GM23338 (cell line): ENCODE measurements at regions not wholly inside any gene's neighbourhood (a gene's known extent, or its start where the extent isn't known, plus 50 kb on each side); places are given as distances from the start of the nearest gene placed in this dataset.

ENCODE experiments used
- ATAC-seq: fragments of 200-7000 bp; cut with Tn5 transposase; 3 replicates; pipeline ENCODE4 v1.9.1; 2020
- DNase-seq: peaks from one replicate; pipeline ENCODE4 v3.0.0-alpha.2; 2015; ENCODE audit warnings: low spot score
- H2AFZ ChIP-seq: fragments of 200-600 bp; sonication (generic); 2 replicates; pipeline ENCODE4 v1.8.0; 2016; ENCODE audit warnings: antibody characterized with exemption, mild to moderate bottlenecking, moderate library complexity
- H3F3A ChIP-seq: fragments of 200-600 bp; sonication (generic); replicated peaks from 2 replicates; pipeline ENCODE4 v1.8.0; 2017; ENCODE audit warnings: antibody characterized with exemption, mixed run types, low read depth
- H3K27ac ChIP-seq: fragments of 200-600 bp; sonication (generic); 2 replicates; pipeline ENCODE4 v1.6.1; 2016; ENCODE audit warnings: low read depth
- H3K27me3 ChIP-seq: fragments of 200-600 bp; sonication (generic); 2 replicates; pipeline ENCODE4 v1.8.0; 2016; ENCODE audit warnings: mild to moderate bottlenecking, mixed run types, moderate library complexity; ENCODE audit not compliant: insufficient read depth
- H3K36me3 ChIP-seq: fragments of 200-600 bp; sonication (generic); 2 replicates; pipeline ENCODE4 v1.8.0; 2016; ENCODE audit warnings: mild to moderate bottlenecking; ENCODE audit not compliant: insufficient read depth
- H3K4me1 ChIP-seq: fragments of 200-600 bp; sonication (generic); 2 replicates; pipeline ENCODE4 v1.8.0; 2016; ENCODE audit warnings: mild to moderate bottlenecking, moderate library complexity; ENCODE audit not compliant: insufficient read depth
- H3K4me2 ChIP-seq: fragments of 200-600 bp; sonication (generic); 2 replicates; pipeline ENCODE4 v1.7.1; 2017; ENCODE audit warnings: mixed run types
- H3K4me3 ChIP-seq: fragments of 200-600 bp; sonication (generic); 2 replicates; pipeline ENCODE4 v1.6.1; 2016; ENCODE audit warnings: mixed run types
- H3K79me2 ChIP-seq: fragments of 200-600 bp; sonication (generic); replicated peaks from 2 replicates; pipeline ENCODE4 v1.8.0; 2017; ENCODE audit warnings: mild to moderate bottlenecking; ENCODE audit not compliant: insufficient read depth
- H3K9me2 ChIP-seq: fragments of 200-600 bp; sonication (generic); 2 replicates; pipeline ENCODE4 v1.8.0; 2017; ENCODE audit not compliant: insufficient read depth
- H4K20me1 ChIP-seq: fragments of 200-600 bp; sonication (generic); replicated peaks from 2 replicates; pipeline ENCODE4 v1.8.0; 2017; ENCODE audit warnings: mild to moderate bottlenecking; ENCODE audit not compliant: insufficient read depth
- H3K27ac Mint-ChIP-seq: 2 replicates; pipeline ENCODE4 v1.8.0; 2020; ENCODE audit warnings: inconsistent platforms, mild to moderate bottlenecking, moderate library complexity, mixed read lengths
- H3K27me3 Mint-ChIP-seq: 3 replicates; pipeline ENCODE4 v1.8.0; 2022; ENCODE audit warnings: low read depth, mild to moderate bottlenecking, moderate library complexity, mixed read lengths, inconsistent platforms; ENCODE audit not compliant: insufficient read depth, poor library complexity
- H3K36me3 Mint-ChIP-seq: 3 replicates; pipeline ENCODE4 v1.8.0; 2021; ENCODE audit warnings: low read depth, mild to moderate bottlenecking, inconsistent platforms, moderate library complexity, mixed read lengths
- H3K4me1 Mint-ChIP-seq: 3 replicates; pipeline ENCODE4 v1.8.0; 2020; ENCODE audit warnings: mild to moderate bottlenecking, inconsistent platforms, mixed read lengths
- H3K4me3 Mint-ChIP-seq: 3 replicates; pipeline ENCODE4 v1.8.0; 2021; ENCODE audit warnings: moderate library complexity, mild to moderate bottlenecking, inconsistent platforms, mixed read lengths
- H3K9me3 Mint-ChIP-seq: 3 replicates; pipeline ENCODE4 v1.8.0; 2020; ENCODE audit warnings: moderate library complexity, mild to moderate bottlenecking, inconsistent platforms, mixed read lengths
- CREB1 ChIP-seq: fragments of 250-450 bp; sonication (Bioruptor Pico); IDR thresholded peaks from 2 replicates; pipeline ENCODE4 v1.5.0; 2020; ENCODE audit warnings: low read depth, mild to moderate bottlenecking, moderate library complexity
- EZH2 ChIP-seq: fragments of 200-600 bp; sonication (generic); IDR thresholded peaks from one replicate; pipeline ENCODE4 v1.8.0; 2017; ENCODE audit warnings: antibody characterized with exemption, mild to moderate bottlenecking, low read depth; ENCODE audit not compliant: unreplicated experiment
- EZH2phosphoT487 ChIP-seq: fragments of 200-600 bp; sonication (generic); IDR thresholded peaks from one replicate; pipeline ENCODE4 v1.8.1; 2018; ENCODE audit warnings: antibody characterized with exemption; ENCODE audit not compliant: unreplicated experiment
- JUNB ChIP-seq: IDR thresholded peaks from one replicate; pipeline ENCODE4 v1.6.1; 2016; ENCODE audit warnings: antibody characterized with exemption; ENCODE audit not compliant: unreplicated experiment
- NANOG ChIP-seq: IDR thresholded peaks from 2 replicates; pipeline ENCODE4 v1.6.1; 2016; ENCODE audit warnings: antibody characterized with exemption, borderline replicate concordance
- POLR2AphosphoS5 ChIP-seq: IDR thresholded peaks from 2 replicates; pipeline ENCODE4 v1.6.1; 2016; ENCODE audit warnings: antibody characterized with exemption, low read depth
- ZNF114 ChIP-seq: fragments of 250-450 bp; sonication (Bioruptor Pico); IDR thresholded peaks from 2 replicates; pipeline ENCODE4 v1.5.0; 2020; ENCODE audit warnings: mild to moderate bottlenecking, moderate library complexity
- ZNF331 ChIP-seq: fragments of 250-450 bp; sonication (Bioruptor Pico); IDR thresholded peaks from 2 replicates; pipeline ENCODE4 v1.5.0; 2020; ENCODE audit warnings: low read depth, mild to moderate bottlenecking, moderate library complexity
- TF ChIP-seq, protein P1 (sequence below): fragments of 250-450 bp; sonication (Bioruptor Pico); IDR thresholded peaks from 2 replicates; pipeline ENCODE4 v1.5.0; 2020; ENCODE audit warnings: mild to moderate bottlenecking, moderate library complexity
- TF ChIP-seq, protein P2 (sequence below): IDR thresholded peaks from 2 replicates; pipeline ENCODE4 v1.6.1; 2016; ENCODE audit warnings: antibody characterized with exemption
- TF ChIP-seq, protein P3 (sequence below): IDR thresholded peaks from one replicate; pipeline ENCODE4 v1.6.1; 2018; ENCODE audit warnings: antibody characterized with exemption; ENCODE audit not compliant: unreplicated experiment

DNA sequence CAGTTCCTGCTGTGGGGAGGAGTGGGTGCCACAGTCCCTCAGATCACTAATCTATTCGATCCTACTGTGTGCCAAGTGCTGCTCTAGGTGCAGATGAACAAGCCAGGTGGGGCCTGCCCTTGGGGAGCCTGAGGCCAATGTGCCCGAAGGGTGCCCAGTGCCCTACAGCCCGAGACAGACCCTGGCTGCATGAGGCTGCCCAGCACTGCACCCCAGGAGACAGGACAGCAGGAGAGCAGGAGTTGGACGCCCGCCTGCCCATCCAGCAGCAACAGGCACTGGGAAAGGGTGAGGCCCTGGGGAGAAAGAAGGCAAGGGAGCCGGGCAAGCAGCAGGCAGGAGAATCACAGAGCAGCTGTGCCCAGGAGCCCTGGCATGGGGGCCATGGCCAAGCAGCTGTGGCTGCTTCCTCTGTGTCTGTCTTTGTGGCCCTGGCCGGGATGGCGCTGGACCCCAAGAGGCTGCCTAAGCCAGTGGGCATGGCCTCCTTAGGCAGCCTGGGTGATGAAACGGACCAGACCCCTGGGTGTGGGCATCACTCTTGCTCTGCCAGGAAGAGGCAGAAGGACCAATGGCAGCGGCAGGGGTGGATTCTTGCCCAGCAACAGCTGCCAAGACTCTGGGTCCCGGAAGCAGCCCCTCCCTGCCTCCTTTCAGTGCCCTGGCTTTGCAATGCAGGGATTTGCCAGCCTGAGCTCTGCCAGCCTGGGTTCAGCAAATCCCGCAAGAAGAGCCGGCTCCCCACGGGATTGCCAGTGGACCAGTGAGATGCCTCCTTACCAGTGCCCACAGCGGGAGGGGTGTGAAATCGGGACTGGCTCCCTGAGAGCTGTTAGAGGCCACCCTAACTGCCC, 179.6 kb upstream of the TNRC6C start (continued):
- no peak for TF ChIP-seq CREB1 (CRISPR knock-in tag)
- TF ChIP-seq EZH2phosphoT487, result no peak

DNA sequence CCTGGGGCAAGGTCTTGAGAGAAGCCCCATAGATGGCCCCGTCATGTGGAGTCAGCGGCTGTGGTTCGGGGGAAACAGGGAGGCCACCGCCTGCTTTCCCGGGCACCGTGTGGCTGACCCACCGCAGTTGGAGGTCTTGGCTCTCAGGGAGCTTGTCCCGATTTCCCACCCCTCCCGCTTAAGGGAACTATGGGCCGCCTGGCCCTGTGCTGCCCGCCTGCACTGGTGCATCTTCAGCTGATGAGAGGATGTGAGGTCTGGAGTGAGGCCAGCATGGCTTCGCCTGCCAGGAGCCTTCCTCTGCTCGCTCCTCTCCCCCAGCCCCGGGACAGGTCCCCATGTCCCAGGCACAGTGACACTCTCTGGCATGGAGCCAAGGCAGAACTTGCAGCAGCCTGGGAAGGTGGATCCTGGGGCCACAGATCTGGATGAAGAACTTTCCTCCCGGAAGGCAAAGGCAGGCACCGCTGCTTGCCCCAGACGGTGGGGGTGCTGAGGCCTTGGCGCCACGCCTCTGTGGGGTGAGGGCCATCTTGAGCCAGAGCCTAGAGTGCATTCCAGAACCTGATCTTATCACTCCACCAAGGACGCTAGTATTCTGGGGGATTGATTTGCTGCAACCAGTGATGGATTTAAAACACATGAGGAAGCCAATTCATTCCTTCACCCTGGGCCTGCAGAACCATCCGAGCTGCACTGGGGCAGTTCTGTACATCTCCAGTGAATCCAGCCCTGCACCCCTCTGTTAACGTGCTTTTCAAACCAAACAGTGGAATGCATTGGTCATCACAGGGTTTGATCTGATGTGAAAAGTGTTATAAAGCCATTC, 178.6 kb upstream of the TNRC6C start:
- Mint-ChIP-seq H3K4me1 (peaks cover 30% of the 10 kb centered on the region), H3K27ac (no peak overlapping the region), H3K4me3 (no peak overlapping the region), H3K27me3 (peaks cover 62% of the 10 kb centered on the region), H3K9me3 (peaks cover 13% of the 10 kb centered on the region), H3K36me3 (peaks cover 10% of the 10 kb centered on the region)
- H3K4me2 ChIP-seq, result no peak overlapping the region
- ATAC-seq, result no peak
- H3K27ac ChIP-seq, result no peak overlapping the region
- H3K4me3 ChIP-seq, result no peak overlapping the region
- H3F3A ChIP-seq, result no peaks in the 10 kb centered on the region
- H3K4me1 ChIP-seq, result peaks cover 13% of the 10 kb centered on the region
- H3K27me3 ChIP-seq, result peaks cover 38% of the 10 kb centered on the region
- DNase-seq, result no peak
- no peak overlapping the region for H2AFZ ChIP-seq
- H4K20me1 ChIP-seq, result no peaks in the 10 kb centered on the region
- no peaks in the 10 kb centered on the region for H3K36me3 ChIP-seq
- H3K9me2 ChIP-seq, result no peaks in the 10 kb centered on the region
- H3K79me2 ChIP-seq, result no peaks in the 10 kb centered on the region
- TF ChIP-seq EZH2 (no peak), JUNB (no peak), POLR2AphosphoS5 (no peak), ZNF114 (no peak), CREB1 (CRISPR knock-in tag) (no peak), EZH2phosphoT487 (no peak), ZNF331 (CRISPR knock-in tag) (no peak), NANOG (no peak)
- TF ChIP-seq, protein P1, sequence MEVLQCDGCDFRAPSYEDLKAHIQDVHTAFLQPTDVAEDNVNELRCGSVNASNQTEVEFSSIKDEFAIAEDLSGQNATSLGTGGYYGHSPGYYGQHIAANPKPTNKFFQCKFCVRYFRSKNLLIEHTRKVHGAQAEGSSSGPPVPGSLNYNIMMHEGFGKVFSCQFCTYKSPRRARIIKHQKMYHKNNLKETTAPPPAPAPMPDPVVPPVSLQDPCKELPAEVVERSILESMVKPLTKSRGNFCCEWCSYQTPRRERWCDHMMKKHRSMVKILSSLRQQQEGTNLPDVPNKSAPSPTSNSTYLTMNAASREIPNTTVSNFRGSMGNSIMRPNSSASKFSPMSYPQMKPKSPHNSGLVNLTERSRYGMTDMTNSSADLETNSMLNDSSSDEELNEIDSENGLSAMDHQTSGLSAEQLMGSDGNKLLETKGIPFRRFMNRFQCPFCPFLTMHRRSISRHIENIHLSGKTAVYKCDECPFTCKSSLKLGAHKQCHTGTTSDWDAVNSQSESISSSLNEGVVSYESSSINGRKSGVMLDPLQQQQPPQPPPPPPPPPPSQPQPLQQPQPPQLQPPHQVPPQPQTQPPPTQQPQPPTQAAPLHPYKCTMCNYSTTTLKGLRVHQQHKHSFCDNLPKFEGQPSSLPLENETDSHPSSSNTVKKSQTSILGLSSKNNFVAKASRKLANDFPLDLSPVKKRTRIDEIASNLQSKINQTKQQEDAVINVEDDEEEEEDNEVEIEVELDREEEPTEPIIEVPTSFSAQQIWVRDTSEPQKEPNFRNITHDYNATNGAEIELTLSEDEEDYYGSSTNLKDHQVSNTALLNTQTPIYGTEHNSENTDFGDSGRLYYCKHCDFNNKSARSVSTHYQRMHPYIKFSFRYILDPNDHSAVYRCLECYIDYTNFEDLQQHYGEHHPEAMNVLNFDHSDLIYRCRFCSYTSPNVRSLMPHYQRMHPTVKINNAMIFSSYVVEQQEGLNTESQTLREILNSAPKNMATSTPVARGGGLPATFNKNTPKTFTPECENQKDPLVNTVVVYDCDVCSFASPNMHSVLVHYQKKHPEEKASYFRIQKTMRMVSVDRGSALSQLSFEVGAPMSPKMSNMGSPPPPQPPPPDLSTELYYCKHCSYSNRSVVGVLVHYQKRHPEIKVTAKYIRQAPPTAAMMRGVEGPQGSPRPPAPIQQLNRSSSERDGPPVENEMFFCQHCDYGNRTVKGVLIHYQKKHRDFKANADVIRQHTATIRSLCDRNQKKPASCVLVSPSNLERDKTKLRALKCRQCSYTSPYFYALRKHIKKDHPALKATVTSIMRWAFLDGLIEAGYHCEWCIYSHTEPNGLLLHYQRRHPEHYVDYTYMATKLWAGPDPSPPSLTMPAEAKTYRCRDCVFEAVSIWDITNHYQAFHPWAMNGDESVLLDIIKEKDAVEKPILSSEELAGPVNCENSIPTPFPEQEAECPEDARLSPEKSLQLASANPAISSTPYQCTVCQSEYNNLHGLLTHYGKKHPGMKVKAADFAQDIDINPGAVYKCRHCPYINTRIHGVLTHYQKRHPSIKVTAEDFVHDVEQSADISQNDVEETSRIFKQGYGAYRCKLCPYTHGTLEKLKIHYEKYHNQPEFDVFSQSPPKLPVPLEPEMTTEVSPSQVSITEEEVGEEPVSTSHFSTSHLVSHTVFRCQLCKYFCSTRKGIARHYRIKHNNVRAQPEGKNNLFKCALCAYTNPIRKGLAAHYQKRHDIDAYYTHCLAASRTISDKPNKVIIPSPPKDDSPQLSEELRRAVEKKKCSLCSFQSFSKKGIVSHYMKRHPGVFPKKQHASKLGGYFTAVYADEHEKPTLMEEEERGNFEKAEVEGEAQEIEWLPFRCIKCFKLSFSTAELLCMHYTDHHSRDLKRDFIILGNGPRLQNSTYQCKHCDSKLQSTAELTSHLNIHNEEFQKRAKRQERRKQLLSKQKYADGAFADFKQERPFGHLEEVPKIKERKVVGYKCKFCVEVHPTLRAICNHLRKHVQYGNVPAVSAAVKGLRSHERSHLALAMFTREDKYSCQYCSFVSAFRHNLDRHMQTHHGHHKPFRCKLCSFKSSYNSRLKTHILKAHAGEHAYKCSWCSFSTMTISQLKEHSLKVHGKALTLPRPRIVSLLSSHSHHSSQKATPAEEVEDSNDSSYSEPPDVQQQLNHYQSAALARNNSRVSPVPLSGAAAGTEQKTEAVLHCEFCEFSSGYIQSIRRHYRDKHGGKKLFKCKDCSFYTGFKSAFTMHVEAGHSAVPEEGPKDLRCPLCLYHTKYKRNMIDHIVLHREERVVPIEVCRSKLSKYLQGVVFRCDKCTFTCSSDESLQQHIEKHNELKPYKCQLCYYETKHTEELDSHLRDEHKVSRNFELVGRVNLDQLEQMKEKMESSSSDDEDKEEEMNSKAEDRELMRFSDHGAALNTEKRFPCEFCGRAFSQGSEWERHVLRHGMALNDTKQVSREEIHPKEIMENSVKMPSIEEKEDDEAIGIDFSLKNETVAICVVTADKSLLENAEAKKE, result no peak
- TF ChIP-seq, protein P2, sequence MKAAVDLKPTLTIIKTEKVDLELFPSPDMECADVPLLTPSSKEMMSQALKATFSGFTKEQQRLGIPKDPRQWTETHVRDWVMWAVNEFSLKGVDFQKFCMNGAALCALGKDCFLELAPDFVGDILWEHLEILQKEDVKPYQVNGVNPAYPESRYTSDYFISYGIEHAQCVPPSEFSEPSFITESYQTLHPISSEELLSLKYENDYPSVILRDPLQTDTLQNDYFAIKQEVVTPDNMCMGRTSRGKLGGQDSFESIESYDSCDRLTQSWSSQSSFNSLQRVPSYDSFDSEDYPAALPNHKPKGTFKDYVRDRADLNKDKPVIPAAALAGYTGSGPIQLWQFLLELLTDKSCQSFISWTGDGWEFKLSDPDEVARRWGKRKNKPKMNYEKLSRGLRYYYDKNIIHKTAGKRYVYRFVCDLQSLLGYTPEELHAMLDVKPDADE, result no peak
- TF ChIP-seq, protein P3, sequence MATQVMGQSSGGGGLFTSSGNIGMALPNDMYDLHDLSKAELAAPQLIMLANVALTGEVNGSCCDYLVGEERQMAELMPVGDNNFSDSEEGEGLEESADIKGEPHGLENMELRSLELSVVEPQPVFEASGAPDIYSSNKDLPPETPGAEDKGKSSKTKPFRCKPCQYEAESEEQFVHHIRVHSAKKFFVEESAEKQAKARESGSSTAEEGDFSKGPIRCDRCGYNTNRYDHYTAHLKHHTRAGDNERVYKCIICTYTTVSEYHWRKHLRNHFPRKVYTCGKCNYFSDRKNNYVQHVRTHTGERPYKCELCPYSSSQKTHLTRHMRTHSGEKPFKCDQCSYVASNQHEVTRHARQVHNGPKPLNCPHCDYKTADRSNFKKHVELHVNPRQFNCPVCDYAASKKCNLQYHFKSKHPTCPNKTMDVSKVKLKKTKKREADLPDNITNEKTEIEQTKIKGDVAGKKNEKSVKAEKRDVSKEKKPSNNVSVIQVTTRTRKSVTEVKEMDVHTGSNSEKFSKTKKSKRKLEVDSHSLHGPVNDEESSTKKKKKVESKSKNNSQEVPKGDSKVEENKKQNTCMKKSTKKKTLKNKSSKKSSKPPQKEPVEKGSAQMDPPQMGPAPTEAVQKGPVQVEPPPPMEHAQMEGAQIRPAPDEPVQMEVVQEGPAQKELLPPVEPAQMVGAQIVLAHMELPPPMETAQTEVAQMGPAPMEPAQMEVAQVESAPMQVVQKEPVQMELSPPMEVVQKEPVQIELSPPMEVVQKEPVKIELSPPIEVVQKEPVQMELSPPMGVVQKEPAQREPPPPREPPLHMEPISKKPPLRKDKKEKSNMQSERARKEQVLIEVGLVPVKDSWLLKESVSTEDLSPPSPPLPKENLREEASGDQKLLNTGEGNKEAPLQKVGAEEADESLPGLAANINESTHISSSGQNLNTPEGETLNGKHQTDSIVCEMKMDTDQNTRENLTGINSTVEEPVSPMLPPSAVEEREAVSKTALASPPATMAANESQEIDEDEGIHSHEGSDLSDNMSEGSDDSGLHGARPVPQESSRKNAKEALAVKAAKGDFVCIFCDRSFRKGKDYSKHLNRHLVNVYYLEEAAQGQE, result no peak
